Heart left ventricle (tissue), 16 donors: ENCODE measurements at regions not wholly inside any gene's neighbourhood (a gene's known extent, or its start where the extent isn't known, plus 50 kb on each side); places are given as distances from the start of the nearest gene placed in this dataset.

Experiments used
- ATAC-seq, 4 donors: fragments of 200-7000 bp; cut with Tn5 transposase; one replicate each; pipeline ENCODE4 v1.9.1; 2020 to 2022; ENCODE audit warnings: moderate library complexity in 4 of 4, mild to moderate bottlenecking in 3 of 4, moderate number of reproducible peaks in 1 of 4
- DNase-seq, 5 donors: peaks; one replicate each; pipeline ENCODE4 v3.0.0-alpha.2; 2020
- H3K27ac ChIP-seq, 12 donors: fragments of 200-600 bp; sonication (generic) in 4 of 12; one replicate each; pipeline versions ENCODE4 v1.5.0 to v1.8.0; 2016 to 2022; ENCODE audit warnings: mild to moderate bottlenecking in 2 of 12
- H3K27me3 ChIP-seq, 9 donors: fragments of 200-600 bp; sonication (generic) in 2 of 9; one replicate each; pipeline versions ENCODE4 v1.5.1 to v1.8.0; 2016 to 2022; ENCODE audit warnings: mild to moderate bottlenecking in 3 of 9
- H3K36me3 ChIP-seq, 9 donors: fragments of 200-600 bp; sonication (generic) in 2 of 9; one replicate each; pipeline versions ENCODE4 v1.5.0 to v1.8.0; 2018 to 2022; ENCODE audit warnings: mild to moderate bottlenecking in 2 of 9
- H3K4me1 ChIP-seq, 12 donors: fragments of 200-600 bp; sonication (generic) in 4 of 12; one replicate each; pipeline versions ENCODE4 v1.5.0 to v1.8.0; 2016 to 2022; ENCODE audit warnings: mild to moderate bottlenecking in 3 of 12
- H3K4me3 ChIP-seq, 12 donors: fragments of 200-600 bp; sonication (generic) in 4 of 12; one replicate each; pipeline versions ENCODE4 v1.5.0 to v1.8.0; 2017 to 2022; ENCODE audit warnings: mild to moderate bottlenecking in 9 of 12, moderate library complexity in 4 of 12
- H3K9me3 ChIP-seq, 12 donors: fragments of 200-600 bp; sonication (generic) in 4 of 12; one replicate each; pipeline versions ENCODE4 v1.5.0 to v1.8.0; 2016 to 2022; ENCODE audit warnings: mild to moderate bottlenecking in 1 of 12
- POLR2A ChIP-seq, 2 donors: fragments of 450-650 bp; IDR thresholded peaks; one replicate each; pipeline ENCODE4 v1.6.1; 2017; ENCODE audit warnings: antibody characterized with exemption in 2 of 2, mild to moderate bottlenecking in 2 of 2, moderate library complexity in 2 of 2
- WGBS, 4 donors: extraction: QIAGEN DNeasy Blood & Tissue Kit in 2 of 4; methylation state at CpG; one replicate each; pipeline versions ENCODE4 v1.1.5 to v1.1.7; 2013 to 2018; 5-methylcytosine and 5-hydroxymethylcytosine counted together
- intact Hi-C, 10 donors: fragments of 100-400 bp; cut with DNase I; formaldehyde crosslinking; loops; one replicate each; pipeline versions ENCODE4 v1.11.1 to v1.14.2; 2022
- TF ChIP-seq, protein P1 (sequence below), 12 donors: fragments of 200-600 bp; sonication (generic) in 4 of 12; IDR thresholded peaks; one replicate each; pipeline versions ENCODE4 v1.5.0 to v1.8.0; 2018 to 2022; ENCODE audit warnings: antibody characterized with exemption in 12 of 12, mild to moderate bottlenecking in 5 of 12
- donor health status: ischemic (EF 13 %, LVEDD 7.1; RV severe dilation, severe dysfunction).
- donor health status: healthy with polysubstance abuse.
- donor health status: DM: no; HTN: yes; CAD: no.
- donor health status: DM: no; HTN: no; CAD: no.
- donor health status: ischemic (EF 25% LVEDD 6.9; RV normal size, moderate dysfunction).
- donor health status: ischemic (EF 25% LVEDD 5.7; RV mildly dilated, moderate dysfunction).
- donor health status: healthy.
- donor health status: DM: yes; HTN: yes; CAD: no.
- donor health status: ischemic (EF 35%, LVEDD 5.7; RV mildly dilated, moderate dysfunction).
- donor health status: nonischemic (EF 11% LVEDD 7.7; RV severe dilation, severe dysfunction).
- donor health status: DM: yes; HTN: yes; CAD: no.
- donor health status: PGD.
- donor health status: ischemic (EF 29% LVEDD 5.4; RV normal size, mild dysfunction).
- donor health status: nonischemic (EF 23%, LVEDD 6.1; RV moderate dilation, normal function).

- no peaks in the 10 kb centered on the region for H3K9me3 ChIP-seq
- no peaks in the 10 kb centered on the region for H3K4me1 ChIP-seq
- H3K27ac ChIP-seq = no peak overlapping the region
- intact Hi-C loops = no loop called here
- H3K36me3 ChIP-seq = no peaks in the 10 kb centered on the region
- no peaks in the 10 kb centered on the region for H3K27me3 ChIP-seq
- no peak for DNase-seq
- WGBS, 4 donors = 63 to 73% (median 71%) methylated on average over 4 of the region's 4 CpGs
- peak overlapping the region in 1 of 12 donors; percentile 56 for H3K4me3 ChIP-seq
- no peak for TF ChIP-seq POLR2A (IDR thresholded peaks at IDR 0.05)
- TF ChIP-seq, protein P1, sequence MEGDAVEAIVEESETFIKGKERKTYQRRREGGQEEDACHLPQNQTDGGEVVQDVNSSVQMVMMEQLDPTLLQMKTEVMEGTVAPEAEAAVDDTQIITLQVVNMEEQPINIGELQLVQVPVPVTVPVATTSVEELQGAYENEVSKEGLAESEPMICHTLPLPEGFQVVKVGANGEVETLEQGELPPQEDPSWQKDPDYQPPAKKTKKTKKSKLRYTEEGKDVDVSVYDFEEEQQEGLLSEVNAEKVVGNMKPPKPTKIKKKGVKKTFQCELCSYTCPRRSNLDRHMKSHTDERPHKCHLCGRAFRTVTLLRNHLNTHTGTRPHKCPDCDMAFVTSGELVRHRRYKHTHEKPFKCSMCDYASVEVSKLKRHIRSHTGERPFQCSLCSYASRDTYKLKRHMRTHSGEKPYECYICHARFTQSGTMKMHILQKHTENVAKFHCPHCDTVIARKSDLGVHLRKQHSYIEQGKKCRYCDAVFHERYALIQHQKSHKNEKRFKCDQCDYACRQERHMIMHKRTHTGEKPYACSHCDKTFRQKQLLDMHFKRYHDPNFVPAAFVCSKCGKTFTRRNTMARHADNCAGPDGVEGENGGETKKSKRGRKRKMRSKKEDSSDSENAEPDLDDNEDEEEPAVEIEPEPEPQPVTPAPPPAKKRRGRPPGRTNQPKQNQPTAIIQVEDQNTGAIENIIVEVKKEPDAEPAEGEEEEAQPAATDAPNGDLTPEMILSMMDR (IDR thresholded peaks at IDR 0.05) = no peak
- ATAC-seq = no peak
Observed at GRCh38 chr12:5186715-5187114, 143.0 kb downstream of the KCNA5 start.

DNA sequence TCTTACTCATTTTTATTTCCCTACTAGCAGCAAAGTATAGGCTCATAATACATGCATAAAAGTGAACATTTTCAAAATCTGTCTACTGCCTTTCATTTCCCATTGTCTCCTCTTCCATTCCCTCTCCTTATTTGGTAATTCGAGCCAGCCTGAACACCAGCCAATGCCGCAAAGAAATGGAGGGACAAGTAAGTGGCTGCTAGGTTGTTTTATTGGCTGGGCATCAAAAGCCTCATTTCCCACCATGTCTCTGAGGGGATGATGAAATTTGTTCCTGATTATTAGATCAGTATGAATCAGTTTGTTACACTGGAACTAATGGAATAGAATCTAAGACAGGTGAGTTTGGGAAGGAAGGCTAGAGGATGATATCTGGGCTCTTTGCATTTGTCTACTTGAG is 143.5 kb downstream of the KCNA5 start:
- no peaks in the 10 kb centered on the region for H3K27me3 ChIP-seq
- intact Hi-C loops = no loop called here
- H3K36me3 ChIP-seq = no peaks in the 10 kb centered on the region
- WGBS, 4 donors = 89 to 95% (median 93%) methylated on average over 2 of the region's 2 CpGs
- no peak overlapping the region for H3K27ac ChIP-seq
- ATAC-seq = no peak
- no peaks in the 10 kb centered on the region for H3K9me3 ChIP-seq
- DNase-seq = no peak
- no peak for TF ChIP-seq POLR2A (IDR thresholded peaks at IDR 0.05)
- TF ChIP-seq, protein P1 (IDR thresholded peaks at IDR 0.05) = no peak
- no peaks in the 10 kb centered on the region for H3K4me1 ChIP-seq
- no peak overlapping the region for H3K4me3 ChIP-seq

DNA sequence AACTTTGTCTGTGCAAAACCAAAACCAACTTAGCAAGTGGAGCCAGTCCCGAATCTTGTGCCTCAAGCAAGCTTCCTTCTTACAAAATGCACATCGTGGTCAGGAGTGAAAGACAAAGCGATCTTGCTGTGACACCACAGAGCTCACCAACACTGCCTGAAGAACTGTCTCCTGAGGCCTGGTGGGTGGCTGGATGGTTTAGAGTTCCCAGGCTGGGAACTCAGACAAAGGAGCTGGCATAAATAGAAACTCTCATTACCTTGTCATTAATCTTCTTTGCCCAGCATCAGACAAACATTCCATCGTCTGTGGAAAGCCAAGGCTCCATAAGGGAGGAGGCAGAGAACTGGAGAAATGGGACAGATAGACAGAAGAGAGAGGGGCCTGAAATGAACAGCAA is 144.8 kb downstream of the KCNA5 start:
- Histone ChIP-seq H3K4me3 (no peak overlapping the region), H3K9me3 (no peaks in the 10 kb centered on the region), H3K27ac (no peak overlapping the region), H3K4me1 (no peaks in the 10 kb centered on the region), H3K27me3 (no peaks in the 10 kb centered on the region), H3K36me3 (no peaks in the 10 kb centered on the region)
- no peak for ATAC-seq
- TF ChIP-seq POLR2A (IDR thresholded peaks at IDR 0.05) = no peak
- TF ChIP-seq, protein P1 (IDR thresholded peaks at IDR 0.05) = no peak
- WGBS, 4 donors = 78 to 83% (median 80%) methylated on average over 4 of the region's 4 CpGs
- DNase-seq = no peak
- intact Hi-C loops = no loop called here

GRCh38 chr12:5189173-5189572 is 145.5 kb downstream of the KCNA5 start:
- TF ChIP-seq, protein P1 (IDR thresholded peaks at IDR 0.05) = no peak
- no peak for TF ChIP-seq POLR2A (IDR thresholded peaks at IDR 0.05)
- WGBS, 4 donors = 73 to 94% (median 83%) methylated on average over 4 of the region's 4 CpGs

More at GRCh38 chr12:5189173-5189572, 145.5 kb downstream of the KCNA5 start:
- Histone ChIP-seq H3K4me3 (no peak overlapping the region), H3K27me3 (no peaks in the 10 kb centered on the region), H3K36me3 (no peaks in the 10 kb centered on the region), H3K4me1 (no peaks in the 10 kb centered on the region), H3K9me3 (no peaks in the 10 kb centered on the region), H3K27ac (no peak overlapping the region)
- DNase-seq = no peak
- no peak for ATAC-seq
- intact Hi-C loops = no loop called here
